SK-N-DZ (cell line): ENCODE measurements at regions not wholly inside any gene's neighbourhood (a gene's known extent, or its start where the extent isn't known, plus 50 kb on each side); places are given as distances from the start of the nearest gene placed in this dataset.

ENCODE experiments used
- DNase-seq: peaks from one replicate; pipeline ENCODE4 v3.0.0-alpha.2; 2015; ENCODE audit warnings: low spot score

DNA sequence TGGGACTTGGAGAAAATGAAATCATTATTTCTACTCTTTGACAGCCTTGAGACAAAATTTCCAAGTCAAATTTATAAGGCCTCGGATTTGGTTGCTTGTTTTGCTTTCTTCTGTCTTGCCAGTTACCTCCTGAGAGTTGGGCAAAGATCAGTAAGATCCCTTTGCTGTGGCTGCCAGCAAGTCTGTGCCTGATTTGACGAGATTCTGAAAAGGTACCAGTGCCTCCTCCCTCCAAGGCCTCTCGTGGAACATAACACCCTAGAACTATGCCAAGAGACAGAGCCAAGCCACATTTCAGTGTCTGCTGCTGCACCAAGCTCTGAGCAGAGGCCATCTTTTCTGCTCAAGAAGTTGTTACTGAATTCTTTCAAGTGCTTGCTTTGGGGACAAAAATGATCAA, 61.0 kb downstream of the GTPBP8 start:
- no peak for DNase-seq

DNA sequence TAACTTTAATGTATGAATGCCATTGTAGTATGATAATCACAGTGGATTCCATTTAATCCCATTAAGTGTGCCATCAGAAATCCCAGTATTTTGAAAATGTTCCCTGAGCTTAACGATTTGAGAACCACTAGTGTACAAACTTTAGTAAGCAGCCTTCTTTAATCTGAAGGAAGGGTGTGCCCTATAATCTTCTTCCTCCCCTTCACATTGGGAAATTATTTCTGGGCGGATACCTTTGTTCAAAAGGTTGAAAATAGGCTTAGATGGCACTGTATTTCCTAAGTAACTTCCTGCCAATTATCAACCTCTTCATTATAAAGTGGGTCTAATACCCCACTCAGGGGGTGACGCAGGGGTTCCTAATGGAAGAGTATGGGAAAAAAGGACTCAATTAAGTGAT, 62.4 kb downstream of the GTPBP8 start:
- no peak for DNase-seq

DNA sequence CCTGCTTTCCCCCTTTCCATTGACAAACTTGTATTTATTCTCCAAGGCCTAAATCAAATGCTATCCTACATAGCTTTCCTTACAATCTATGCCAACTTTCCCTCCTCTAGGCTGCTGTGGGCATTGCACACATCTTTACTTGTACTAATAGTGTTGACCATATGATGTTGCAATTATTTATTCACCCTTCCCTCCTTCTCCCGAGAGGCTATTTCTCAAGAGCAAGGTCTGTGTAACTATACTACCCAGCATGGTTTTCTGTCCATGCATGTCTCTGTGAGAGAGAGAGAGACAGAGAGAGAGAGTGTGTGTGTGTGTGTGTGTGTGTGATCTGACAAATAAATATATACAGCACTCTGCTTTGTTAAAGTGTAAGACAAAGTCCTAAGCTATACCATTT, 63.8 kb downstream of the GTPBP8 start:
- DNase-seq: no peak

DNA sequence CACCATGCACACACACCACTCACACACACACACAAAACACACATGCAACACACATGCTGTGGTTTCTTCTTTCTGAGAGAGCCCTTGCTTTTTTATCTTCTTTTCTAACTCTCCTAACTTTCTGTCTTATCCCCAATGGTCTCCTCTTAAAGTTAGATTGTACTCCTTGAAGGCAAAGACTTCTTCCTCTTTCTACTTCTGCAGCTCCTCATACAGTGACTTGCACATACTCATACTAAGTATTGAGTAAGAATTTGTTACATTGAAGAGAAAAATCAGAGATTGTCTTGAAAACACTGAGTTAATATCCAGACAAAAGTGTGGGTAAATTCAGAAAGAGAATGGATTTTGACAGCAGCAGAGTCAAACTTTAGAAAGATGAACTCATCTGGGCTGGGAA, 64.4 kb downstream of the GTPBP8 start:
- DNase-seq: no peak

DNA sequence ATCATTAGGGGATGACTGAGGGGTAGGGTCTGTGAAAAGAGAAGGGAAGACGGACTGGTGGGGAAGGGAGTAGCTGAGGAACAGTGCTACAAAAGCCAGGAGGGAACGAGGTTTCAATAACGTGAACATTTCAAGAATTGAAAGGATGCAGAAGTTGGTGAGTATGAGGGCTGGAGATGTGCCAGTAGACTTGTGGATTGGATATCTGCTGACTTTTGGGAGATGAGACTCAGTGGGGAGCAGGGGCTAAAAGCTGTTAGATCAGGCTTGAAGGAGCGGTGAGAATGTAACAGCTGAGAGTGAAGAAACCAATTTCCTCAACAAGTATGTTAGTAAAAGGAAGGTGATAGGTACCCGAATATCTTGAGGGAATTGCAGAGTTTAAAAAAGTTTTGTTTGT, 65.2 kb downstream of the GTPBP8 start:
- DNase-seq: no peak

DNA sequence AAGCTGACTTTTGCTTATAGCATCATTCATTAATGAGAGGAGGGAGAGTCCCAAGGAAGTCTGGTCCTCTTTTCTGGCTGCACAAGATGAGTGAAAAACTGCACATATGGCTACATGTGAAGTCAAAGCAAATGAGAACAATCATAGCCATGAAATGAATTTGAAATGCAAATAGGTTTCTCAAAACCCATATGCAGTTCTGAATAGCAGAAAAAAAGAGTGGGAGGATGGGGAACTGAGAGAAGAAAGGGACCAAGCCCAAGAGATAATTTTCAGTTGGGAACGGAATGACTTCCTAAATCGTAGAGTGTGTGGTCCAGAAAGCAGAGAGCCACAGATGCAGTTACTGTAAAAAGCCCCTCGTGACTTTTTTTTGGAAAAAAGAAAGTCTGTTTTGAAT, 66.3 kb downstream of the GTPBP8 start:
- no peak for DNase-seq

DNA sequence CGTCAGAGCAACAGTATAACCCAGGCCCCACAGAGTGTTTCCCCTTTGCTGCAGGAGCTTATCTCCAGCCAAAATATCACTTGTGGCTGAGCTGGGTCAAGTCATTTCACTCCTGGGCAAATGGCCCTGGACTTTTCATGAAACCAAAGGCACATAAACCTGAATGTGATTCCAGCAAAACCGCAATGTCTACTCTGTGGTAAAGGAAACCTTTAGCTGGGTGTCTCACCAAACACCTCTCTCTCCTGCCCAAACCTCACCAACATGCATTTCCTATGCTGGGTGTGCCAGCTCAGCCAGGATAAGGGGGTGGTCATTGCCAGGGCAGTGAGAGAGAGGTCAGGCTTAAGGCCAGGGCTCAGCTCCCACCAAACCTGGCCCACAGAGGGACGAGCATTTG, 67.4 kb downstream of the GTPBP8 start:
- no peak for DNase-seq

DNA sequence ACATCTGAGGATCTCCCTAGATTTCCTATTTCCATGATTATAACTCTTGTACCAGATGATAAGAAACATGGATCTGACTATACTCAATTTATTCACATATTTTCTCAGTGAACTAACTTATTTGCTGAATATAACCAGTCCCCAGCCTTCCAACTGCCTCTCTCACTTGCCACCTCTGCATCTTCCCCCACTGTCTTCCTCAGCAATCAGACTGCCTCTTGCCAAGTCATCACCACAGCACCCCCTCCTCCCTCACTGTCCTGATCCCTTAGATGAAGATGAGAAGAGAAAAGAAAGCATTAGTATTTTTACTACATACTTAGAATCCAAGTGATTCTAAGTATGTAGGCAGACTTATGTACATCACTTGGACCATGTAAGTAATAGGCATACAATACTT, 71.9 kb downstream of the GTPBP8 start:
- no peak for DNase-seq

DNA sequence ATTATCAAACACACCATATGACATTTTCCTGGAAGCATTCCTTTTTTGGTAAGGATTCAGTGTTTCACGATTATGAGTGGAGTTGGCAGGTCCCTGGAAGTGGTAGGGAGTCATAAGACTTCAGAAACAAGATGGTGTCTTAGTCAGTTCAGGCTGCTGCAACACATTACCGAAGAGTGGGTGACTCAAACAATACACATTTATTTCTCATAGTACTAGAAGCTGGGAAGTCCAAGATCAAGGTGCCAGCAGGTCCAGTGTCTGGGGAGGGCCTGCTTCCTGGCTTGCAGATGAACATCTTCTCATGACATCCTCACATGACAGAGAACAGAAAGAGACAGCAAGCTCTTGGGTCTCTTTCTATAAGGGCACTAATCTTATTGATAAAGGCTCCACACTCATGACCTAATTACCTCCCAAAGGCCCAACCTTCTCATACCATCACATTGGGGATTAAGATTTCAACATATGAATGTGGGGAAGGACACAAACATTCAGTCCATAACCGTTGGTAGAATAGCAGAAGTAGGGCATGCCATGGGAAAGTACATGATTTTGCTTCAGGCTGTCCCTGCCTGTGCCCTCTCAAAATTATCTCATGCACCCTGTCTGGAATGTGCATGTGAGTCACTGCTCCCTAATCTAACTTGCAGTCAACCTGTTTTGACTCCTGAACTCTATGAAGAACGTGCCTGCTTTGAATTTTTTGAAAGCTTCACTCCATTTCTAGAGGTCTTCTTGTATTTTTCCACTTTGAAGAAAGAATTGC, 72.5 kb downstream of the GTPBP8 start:
- DNase-seq: no peak

DNA sequence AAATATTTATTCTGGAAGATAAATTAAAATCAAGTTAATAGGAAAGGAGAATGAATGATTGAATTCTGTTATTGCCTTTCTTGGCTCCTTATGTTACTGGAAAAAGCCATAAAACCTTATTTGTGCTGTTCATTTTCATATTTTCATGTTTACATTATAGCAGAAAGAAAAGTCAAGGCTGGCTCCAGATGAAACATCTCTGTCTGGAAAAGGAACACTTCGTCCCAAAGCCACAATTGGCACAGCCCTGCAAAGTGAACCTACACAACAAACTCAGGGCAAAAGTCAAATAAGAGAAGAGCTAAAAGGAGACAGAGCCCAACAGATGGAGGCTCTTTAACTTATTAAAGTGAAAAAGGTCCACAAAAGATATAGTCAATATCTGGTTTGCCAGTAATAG, 73.4 kb downstream of the GTPBP8 start:
- DNase-seq: no peak

DNA sequence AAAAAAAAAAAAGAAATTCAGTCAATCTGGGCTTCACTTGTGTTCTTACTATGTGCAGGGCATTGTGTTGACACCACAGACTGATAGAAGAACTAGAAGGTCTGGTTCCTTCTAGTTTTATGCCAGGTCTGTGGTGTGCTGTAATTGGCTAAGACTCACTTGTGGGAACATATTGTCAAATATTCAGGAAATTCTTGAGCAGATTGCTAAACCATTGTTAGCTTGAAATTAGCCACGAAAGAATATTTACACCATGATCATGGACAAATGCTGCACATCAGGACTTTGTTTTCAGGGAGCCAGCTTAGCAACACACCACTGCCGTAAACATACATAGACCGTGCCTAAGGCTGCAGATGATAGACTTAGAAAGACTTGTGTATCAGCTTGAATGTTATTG, 74.6 kb downstream of the GTPBP8 start:
- DNase-seq: no peak

DNA sequence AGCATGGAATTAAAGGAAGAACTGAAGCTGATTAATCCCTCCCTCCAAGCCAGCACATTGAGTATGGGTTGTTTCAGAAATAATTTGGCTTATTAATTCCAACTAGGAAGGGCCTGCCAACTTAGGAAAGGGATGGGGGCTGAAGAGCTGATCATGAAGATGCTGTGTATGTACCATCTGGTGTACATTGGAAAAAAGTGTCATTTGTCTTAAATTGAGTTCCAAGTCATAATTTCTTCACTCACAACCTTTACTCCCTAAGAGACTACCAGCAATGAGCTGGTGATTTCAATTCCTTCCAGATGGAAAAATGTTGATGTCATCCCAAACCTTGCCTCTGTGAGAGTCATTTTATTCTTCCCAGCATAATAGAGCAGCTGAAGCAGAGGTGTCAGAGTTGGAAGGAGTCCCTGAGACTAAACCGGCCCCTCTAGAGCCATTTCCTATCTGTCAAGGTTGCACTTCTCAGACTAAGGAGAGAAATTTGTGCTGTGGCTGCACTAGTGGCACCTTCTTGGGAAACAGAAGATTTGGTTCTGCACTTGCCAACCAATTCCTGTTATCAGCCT, 79.4 kb downstream of the GTPBP8 start:
- DNase-seq: no peak

DNA sequence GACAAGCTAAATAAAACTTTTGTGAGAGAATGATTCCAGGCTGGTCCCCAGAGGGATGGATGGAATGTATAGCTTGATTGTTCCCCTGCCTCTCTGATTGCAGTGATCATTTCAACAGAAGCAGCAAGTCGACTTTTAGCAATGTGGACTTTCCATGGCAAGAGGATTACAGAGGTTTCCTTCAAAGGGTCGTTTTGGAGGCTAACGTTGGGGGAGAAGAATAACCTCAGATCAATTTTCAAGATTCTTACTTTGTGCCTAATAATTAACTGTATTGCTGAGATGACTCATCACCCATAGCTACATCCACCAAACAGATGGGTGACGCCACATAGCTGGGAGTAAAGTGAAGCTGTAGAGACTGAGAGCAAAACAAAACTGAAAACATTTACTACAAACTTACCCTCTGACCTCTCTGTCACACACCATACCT, 79.9 kb downstream of the GTPBP8 start:
- no peak for DNase-seq

DNA sequence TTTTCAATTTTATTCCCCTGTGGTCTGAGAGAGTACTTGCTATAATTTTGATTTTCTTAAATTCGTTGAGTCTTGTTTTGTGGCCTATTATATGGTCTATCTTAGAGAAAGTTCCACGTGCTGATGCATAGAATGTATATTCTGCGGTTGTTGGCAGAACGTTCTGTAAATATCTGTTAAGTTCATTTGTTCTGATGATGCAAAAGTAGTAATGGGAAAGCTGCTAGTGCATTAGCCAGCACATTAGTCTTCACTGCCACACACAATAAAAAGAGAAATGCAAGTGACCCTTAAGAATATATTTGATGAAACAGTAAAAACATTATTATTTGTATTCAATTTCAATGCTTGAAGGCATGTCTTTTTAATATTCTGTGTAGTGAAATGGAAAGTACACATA, 84.8 kb downstream of the GTPBP8 start:
- no peak for DNase-seq

DNA sequence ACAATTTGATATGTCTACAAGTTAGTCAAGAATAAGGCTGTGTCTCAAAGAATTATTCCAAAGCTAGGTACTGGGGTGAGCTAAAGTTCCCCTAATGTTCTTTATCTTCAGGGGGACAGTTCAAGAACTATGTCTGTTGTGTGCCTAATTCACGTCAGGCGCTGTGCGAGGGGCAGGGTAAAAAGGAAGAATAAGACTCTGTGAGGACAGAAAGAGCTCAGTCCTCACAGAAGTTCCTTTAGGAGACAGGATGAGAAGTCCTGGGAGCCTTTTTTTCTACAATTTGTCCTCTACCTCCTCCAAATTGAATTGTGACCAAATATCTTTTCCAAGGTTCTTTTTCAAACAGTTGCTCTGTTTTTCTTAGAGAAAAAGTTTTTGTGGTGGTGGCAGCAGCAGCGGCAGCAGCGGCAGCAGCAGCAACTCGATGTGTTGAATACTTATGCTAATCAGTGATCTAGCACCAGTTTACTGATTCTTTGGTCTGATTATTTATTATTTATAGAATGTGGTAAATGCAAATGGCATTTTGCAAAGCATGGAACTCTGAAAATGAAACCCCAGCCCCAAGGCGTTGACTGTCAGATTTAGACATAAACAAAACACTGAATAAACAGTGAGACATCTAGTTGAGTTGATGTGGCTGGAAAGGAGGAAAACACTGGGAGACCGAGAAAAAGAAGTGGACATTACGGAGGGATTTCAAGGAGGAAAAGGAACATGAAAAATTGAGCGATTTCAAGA, 88.6 kb downstream of the GTPBP8 start:
- no peak for DNase-seq

DNA sequence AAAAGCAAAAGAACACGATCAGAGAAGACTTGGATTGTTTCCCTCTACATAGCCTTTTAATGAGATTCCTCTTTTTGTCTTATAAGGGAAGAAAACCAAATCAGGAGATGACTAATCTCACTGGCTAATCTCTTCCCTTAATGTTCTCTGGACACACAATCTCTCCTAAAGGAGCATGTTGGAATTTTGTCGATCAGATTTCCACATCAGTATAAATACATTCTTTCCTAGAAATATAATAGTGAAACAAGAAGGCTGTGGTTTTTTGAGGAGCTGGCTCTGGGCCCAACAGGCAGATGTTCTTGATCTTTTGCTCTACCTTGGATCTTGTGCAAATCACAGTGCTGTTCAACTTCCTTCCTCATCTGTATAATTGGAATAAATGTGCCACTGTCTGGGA, 94.0 kb downstream of the GTPBP8 start:
- DNase-seq: no peak

DNA sequence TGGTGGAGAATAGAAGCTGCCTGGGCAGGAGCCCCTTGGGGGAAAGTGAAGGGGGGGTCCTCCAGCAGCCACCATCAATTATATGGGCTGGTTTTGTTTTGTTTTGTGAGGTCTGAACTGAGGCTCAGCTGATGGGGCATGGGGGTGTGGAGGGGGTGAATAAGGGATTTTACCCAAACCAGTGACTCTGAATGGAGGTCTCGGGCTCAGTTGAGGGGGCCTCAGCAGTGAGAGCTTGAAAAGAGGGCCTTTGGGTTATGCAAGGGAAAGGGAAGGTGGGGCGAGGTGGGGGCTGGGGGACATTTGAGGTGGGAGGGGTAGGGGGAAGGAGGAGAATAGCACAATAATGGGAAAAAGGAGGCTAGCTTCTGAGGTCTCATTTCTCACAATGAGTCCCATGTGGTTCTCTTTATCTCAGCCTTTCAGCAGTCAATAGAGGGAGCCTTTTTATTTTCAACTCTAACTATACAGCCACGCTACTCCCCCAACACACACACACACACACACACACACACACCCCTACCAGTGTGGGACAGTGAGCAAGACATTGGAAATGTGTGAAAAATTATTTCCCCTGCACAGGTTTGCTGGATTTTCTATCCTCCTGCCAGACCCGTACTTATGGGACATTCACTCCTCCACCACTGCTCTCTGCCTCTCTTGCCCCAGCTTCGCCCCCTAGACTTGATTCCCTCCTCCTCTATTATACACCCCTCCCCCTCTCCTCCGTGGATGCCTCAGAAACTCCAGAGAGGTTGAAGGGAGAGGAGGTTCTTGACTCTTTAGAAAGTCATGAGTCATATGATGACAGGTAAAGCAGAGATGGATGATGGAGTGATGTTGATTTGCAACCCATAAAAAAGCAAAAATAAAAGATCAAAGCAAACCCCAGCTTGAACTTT, 96.0 kb downstream of the GTPBP8 start:
- DNase-seq: no peak

DNA sequence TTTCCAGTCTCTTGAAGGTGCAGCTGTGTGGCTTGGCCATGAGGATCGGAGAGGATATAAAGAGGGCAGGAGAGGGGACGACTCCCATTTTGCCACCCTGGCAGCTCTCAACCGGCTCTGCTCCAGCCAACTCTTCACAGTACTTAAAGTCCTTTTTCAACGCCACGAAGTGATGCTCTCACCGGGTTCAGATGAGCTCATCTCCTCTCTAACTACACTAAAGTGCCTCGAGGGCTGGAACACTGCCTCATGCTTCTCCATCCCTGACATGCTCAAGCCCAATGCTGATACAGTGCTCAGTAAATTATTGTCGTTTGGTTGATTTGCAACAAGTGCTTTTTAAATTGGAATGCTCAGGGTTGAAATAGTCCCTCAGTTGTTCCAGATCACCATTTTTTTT, 97.8 kb downstream of the GTPBP8 start:
- no peak for DNase-seq

DNA sequence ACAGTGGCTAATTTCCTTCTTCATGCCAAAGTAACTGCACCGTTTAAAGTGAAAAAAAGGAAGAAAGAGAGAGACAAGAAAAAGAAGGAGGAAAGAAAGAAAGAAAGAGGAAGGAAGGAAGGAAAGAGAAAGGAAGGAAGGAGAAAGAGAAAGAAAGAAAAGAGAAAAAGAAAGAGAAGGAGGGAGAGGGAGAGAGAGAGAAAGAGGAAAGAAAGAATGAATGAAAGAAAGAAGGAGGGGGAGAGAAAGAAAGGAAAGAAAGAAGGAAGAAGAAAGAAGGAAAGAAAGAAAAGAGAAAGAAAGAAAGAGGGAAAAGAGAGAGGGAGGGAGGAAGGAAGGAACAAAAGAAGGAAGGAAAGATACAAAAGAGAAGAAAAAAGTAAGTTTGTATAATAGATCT, 100.6 kb downstream of the GTPBP8 start:
- DNase-seq: no peak

DNA sequence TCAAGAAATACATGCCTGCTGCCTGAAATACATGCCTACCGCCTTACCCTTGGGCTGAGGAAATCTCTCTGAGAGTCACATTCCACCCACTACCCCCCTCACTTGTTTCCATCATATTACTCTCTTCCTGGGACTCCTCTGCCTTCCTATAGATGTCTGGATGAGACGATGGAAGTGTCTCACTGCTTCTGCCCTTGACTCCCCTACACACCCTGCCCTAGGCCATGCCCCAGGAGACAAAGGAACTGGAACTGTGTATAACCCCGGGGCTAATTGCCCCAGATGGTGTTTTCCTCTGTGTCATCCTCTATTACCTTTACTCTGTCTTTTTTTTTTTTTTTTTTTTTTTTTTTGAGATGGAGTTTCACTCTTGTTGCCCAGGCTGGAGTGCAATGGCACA, 102.0 kb downstream of the GTPBP8 start:
- no peak for DNase-seq

DNA sequence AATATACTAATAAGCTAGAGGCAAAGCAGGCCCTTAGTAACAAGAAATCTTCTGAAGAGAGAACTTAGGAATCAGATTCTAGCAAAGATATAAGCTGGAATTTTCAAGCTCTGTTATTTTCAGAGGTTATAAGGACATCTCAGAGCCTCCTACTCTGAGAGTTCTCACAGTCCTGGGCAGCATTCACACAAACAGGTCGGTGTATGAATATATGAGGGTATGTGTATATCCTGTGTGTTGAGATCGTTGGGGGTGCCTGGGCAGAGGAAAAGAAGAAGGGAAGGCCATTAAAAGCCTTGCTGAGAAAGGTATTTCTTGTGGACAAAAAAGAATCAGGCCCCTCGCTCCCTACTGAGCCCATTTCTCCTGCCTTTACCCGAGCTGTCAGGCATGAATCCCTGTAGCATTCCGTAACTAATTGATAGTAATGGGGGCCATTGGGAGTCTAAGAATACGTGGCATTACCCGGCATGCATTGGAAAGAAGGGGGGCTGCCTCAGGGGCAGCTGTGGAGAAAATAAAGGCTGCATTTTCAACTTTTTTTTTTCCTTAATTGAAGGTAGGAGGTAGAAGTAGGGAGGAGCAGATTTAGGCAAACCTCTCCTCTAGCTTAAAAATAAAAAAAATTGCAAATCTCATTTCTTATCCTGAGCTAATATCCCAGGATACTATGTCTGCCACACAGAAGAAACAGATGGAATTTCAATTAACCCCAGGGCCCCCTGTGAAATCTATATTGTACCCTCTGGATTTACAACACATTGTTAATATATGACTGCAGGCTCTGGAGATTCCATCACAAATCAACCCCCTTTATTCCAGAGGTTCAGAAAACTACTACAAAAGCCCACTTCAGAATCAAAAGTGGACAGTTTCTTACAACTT, 103.8 kb downstream of the GTPBP8 start:
- no peak for DNase-seq
